ENCODE measurements at regions not wholly inside any gene's neighbourhood (a gene's known extent, or its start where the extent isn't known, plus 50 kb on each side); places are given as distances from the start of the nearest gene placed in this dataset.

DNA sequence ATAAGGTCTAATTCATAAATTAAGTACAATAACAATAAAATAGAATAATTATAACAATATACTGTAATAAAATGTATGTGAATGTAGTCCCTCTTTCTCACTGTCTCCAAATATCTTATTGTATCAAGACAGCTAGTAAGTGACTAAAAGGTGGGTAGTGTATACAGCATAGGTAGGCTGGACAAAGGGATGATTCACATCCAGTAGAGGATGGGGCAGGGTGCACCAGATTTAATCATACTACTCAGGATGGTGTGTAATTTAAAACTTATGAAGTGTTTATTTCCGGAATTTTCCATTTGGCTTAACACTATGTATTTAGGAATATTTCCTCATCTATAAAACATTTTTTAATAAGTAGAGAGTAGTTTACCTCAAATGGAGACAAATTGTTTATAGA is 876.1 kb upstream of the CADM2 start:
- DNase-seq = no peak

DNA sequence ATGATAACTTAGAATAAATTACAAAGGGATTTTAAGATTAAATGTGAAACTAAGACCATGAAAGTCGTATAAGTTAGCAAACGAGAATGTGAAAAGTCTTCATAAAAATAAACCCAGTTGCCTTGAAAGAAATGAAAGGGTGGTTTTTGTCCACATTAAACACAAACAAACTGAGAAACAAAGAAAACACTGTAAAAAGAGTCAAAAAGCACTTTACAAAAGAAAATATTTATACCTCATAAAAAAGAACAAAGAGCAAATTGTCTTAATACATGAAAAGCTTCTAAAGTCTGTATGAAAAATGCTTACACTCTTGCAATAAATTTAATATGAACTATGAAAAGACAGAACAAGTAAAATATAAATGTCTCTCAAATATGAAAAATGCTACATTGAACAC is 865.9 kb upstream of the CADM2 start:
- DNase-seq = no peak

DNA sequence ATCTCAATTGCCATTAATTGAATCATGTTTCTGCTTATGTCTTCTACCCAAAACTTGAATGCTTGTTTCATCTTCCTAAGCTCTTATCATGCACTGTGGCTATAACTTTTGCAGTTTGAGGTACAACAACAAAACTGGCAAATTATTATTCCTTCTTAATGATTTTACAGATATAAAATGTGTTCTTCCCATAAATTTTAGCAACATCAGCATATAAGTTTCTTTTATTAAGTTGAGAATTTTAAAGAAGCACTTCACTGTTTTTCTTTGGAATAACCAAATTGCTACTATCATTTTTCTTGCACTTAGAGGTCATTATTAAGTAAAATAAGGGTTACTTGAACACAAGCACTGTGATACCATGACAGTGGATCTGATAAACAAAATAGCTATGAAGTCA is 862.6 kb upstream of the CADM2 start:
- DNase-seq = no peak

DNA sequence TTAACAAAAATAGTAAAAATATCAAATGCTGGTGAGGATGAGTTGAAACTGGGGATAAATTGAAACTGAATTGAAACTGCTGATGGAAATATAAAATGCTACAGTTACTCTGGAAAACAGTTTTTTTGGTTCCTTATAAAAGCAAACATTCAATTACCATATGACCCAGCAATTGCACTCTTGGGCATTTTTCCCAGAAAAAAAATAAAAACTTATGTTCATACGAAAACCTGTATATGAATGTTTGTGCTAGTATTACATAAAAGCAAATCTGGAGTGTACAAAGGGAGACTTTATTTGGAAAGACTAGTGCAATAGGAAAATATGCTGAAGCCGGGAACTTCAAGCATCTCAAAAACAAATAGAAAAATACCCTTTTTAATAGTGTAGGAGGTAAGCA is 857.9 kb upstream of the CADM2 start:
- DNase-seq = no peak

DNA sequence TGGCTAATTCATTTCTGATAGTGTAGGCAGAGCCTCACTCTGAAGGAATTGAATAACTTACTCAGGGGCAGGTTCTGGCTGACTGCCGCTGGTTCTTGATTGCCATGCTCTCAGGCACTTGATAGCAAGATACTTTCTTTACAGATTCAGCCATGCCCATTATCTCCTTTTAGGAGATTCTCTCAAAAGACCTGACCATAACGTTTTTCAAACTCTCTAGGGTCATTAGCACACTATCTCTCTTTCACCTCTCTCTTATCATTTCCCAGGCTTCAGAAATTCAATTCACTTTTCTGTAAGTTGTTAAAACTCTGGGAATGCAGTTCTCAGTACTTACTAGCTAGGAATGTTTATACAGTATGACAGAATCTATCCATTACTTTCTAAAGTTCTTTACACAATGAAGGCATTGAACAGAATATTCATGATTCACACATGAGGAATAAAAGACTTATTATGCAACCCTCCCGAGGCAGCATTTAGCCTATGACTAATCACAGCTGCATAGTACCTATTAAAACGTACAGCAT is 850.3 kb upstream of the CADM2 start:
- DNase-seq = no peak

DNA sequence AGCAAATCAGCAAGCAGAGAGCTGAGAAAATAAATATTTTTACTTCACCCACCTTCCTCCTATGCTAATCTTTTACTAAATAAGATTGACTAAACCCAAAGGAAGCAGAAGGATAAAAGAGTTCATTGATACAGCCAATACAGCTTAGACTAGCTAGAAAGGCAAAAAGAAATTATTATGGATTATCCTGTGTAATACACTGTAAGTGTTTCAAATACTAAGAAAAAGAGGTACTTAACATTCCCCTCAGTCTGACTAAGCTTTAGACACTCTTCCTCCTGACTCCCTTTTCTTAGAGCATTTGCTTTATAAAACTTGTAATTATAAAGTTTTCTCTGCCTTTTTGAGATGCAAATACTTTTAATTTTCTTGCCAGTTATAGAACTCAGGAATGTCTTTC is 848.9 kb upstream of the CADM2 start:
- no peak for DNase-seq

DNA sequence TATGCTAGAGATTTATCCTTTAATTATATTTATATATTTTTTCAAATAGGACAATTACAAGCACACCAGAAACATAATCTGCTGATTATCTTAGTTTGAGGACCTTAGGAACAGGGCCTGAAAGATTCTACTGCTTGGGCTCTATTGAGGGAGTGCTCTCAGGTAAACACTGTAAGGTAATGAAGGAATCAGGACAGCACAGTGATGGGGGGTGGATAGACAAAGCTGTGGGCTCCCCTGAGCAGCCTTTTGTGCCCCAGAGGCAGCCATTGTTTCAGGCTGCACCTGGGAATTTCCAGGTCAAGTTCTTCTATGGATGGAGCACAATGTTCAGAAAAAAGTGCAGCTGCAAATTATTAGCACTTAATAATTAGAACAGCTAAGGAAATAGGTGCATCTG is 848.0 kb upstream of the CADM2 start:
- DNase-seq = no peak

DNA sequence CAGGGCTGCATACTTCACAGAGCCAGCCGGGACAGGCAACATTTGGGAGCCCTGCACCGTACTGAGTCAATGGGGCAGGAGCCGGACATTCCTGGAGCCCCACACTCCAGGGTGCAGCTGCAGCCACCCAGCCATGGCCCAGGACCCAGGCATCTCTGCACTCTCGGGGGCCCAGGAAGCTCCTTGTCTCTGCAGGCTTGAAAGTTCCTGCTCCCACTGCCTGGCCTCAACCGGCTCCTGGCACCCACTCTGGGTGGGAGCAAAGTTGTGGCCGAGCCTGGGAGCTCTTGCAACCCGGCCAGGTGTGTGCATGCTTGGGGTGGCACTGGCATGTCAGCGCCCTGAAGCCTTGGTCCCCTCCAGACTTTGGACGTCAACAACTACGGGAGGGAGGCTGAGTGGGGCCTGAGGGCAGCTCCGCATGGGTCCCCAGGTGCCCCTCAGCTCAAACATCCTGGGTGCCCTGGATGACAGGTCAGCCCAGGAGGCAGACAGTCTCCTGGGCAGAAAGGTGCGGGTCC is 833.5 kb upstream of the CADM2 start:
- no peak for DNase-seq

DNA sequence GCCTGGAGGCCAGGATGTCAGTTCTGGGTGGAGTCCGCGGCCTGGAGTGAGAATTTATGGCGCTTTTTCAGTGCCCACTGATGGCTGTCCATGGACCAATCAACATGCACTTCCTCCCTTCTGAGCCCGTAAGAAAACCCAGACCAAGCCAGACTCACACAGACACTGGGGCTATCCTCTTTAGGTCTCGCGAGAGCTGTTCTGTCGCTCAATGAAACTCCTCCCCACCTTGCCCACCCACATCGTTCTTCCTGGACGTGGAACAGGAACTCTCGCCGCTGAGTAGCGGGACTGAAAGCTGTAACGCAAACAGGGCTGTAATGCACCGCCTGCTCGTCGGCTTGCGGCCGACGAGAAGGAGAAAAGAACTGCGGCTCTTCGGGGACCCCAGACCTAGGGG is 833.0 kb upstream of the CADM2 start:
- DNase-seq = no peak

DNA sequence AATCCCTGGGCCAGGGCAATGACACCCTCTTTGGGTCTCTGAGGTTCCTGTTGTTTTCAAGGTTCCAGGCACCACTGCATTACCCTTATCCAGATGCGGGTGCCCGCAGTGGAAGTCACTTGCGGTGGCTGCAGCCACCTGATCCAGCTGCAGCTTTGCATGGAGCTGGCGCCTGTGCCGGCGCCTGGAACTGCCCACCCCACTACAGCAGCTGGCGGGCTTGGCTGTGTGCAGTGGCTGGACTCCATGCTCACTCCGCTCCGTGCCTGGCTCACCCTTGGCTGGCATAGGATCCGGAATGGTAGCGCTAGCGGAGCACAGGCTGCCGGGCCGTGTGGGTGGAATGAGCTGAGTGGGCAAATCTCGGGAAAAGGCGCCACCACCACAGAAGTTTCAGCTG is 832.6 kb upstream of the CADM2 start:
- DNase-seq = no peak

DNA sequence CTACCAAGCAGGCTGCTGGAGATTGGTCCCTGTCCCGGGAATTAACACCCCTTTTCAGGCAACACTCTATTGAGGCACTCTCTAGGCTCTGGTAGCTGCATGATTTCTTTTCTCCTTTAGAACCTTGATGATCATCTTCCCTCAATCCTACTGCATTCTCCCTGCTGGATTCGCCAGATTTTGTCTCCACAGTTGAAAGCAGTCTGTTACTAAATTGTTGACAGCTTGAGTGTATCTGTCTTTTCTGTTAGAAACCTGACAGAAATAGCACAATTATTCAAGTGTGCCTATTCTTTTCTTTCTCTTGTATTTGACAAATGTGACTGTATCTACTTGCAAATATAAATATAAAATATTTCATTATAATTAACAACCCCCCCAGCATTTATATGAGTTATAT is 830.8 kb upstream of the CADM2 start:
- no peak for DNase-seq

DNA sequence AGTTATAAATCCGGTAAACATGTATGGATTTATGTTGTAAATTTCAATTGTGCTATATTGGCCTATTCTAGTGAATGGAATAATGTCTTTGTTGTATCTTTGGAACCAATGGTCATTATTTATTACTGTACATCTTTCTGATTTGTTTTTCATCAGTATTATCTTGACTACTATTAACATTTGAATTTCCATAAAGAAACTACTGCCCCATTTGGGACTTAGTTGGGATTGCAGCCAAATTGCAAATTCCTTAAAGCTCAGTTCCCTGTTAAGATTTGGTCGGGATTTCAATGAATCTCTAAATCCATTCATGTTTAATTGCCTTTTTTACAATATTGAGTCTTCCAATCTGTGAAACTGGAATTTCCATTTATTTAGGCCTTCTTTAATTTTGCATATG is 822.4 kb upstream of the CADM2 start:
- DNase-seq = no peak

DNA sequence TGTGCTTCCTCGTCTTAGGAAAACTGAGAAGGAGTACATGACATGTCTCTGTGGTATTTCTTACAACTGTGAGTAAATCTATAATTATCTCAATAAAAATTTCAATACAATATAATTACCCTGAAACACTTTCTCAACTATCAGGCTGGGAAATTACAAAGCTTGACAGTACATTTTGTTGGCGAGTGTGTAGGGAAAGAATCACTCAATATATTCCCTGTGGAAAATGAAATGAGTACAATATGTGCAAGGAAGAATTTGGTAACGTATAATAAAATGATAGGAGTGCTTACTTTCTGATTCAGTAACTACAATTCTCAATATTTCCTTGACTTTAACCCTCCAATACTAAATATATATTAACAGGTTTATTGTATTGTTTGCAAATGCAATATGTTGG is 818.2 kb upstream of the CADM2 start:
- DNase-seq = no peak

DNA sequence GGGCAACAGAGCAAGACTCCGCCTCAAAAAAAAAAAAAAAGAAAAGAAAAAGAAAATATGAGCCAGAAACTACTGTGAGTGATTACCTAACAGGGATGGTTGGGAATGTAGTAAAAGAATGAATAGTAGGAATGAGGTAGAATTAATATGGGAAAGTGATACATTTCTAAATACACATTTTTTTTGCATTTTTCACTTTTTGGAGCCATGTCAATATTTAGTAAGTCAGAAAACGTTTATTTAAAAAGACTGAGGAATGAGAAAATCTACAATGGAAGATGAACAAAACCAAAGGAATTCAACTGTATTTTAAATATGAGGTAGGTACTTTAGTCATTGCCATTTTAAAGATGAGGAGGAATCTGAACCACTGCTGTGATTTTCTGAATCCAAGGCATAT is 817.2 kb upstream of the CADM2 start:
- no peak for DNase-seq

DNA sequence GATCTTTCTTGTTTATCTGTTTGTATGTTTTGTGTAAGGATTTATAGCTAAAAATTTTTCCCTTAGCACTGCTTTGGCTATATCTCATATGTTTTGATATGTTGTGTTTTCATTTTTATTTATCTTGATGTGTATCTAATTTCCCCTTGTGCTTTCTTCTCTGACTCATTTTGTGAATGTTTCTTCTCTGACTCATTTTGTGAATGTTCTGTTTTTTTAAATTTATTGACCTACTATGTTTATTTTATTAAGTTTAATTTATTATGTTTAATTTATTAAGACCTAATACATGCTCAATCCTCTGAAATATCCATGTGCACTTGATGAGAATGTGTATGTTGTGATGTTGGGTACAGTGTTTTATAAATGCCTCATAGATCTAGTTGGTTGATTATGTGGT is 793.5 kb upstream of the CADM2 start:
- no peak for DNase-seq

DNA sequence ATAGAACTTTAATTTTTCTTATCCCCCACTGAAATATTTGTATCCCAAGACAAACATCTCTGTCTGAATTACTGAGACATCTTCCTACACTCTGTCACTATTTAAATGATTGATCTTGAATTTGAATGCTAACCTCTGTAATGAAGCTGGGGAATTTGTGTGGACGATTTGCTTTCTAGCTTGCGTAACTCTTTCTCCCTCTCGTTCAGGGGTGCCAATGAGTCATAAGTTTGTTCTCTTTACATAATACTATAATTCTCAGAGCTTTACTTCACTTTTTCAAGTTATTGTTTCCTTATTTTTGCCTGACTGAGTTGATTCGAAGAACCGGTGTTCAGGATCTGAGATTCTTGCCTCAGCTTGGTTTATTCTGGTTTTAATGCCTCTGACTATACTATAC is 783.3 kb upstream of the CADM2 start:
- DNase-seq = no peak

DNA sequence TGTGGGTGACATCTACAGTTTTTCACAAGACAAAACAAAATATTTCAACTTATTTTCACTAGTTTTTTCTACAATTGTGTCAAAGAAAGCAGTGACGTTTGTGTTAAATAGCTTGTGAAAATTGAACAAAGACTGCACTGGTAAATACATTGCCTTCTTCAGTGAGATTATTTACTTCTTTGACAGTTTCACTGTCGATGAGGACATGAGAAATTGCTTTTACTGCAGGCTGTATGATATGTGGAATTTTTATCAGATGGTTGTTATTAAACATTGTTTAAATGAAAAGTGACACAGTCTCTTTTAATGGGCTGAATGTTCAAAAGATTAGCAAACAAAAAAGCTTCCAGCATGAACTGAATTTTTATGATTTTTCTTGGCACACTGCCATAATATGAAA is 773.9 kb upstream of the CADM2 start:
- DNase-seq = no peak

DNA sequence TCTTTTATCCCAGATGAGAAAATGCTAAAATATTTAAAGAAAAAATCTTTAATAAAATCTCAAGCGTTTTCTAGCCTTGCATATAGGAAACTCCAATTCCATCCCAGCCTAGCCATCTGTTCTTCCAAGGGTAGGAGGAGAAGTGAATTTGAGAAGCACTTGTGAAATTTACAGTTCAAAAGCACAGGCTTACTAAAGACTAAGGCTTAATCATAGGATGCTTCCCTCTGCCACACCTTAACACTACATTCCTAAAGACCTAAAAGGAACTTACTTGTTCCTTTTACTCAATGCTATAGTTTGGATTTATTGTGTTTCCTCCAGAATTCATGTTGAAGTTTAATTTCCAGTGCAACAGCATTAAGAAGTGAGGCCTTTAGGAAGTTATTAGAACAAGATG is 764.8 kb upstream of the CADM2 start:
- DNase-seq = no peak

DNA sequence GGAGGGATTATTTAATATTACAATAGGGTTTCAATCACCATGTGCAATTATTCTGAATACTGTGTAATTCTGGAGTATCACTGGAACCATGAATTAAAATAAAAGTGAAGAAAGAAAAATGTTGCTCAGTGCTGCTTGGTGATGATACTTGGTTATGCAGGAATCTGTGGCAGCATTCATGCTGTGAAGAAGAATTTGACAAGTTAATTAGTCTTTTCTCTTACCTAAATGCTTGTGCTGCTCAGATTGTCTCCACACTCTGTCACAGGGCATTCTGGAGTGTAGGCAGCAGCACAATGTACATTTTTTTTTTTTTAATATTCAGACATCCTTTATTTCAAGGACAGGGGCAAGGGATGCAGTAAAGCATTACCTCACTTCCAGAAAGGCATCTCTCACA is 749.3 kb upstream of the CADM2 start:
- DNase-seq = no peak

DNA sequence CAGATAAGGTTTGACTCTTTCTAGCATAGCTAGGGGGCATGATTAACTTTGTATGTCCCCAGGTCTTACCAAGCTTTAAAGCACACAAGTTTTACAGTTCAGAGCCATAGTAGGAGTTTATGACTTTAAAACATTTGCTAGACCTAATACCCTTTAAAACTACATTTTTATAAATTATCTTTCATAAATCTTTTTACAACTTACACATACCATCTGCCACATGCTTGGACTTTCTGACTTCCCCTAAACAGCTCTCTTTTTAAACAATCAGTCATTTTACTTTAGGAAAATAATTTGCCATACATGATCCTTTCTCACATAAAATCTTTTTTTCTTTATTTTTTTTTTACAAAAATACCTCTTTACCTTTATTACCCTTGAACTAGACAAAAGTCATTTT is 735.3 kb upstream of the CADM2 start:
- DNase-seq = no peak

DNA sequence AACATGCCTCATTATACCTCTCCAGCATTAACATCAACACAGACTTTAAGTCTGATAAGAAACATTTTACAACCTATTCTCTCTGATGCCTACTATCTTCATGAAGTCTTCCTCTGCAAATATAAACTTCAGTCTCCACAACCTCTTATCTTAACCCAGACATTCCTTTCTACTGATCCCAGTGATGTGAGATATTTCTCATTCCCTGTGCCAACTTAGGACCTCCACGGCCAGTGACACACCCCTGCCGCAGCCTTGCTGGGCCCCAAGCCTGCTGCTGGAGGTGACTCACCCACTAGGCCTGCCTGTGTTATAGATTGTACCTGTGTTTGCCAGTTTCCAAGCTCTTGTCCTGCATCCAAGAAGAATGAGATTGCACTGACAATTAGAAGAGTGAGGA is 734.5 kb upstream of the CADM2 start:
- no peak for DNase-seq

DNA sequence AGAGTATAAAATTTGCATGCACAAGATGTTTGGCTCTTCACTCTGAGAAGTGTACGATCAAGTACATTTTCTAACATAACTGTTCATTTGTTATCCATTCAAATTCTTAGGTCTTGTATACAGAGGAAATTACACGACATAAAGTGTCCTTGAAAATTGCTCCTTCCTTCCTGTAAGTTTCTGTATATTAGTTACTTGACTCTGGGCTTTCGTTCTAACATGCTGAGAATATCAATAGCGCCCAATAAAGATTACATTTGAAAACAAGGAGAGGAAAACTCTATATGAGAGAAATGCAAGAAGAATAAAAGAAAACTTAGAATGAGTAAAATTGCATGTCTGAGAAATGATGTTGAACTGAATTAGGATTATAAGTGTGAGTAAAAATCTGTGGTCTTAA is 722.5 kb upstream of the CADM2 start:
- no peak for DNase-seq

DNA sequence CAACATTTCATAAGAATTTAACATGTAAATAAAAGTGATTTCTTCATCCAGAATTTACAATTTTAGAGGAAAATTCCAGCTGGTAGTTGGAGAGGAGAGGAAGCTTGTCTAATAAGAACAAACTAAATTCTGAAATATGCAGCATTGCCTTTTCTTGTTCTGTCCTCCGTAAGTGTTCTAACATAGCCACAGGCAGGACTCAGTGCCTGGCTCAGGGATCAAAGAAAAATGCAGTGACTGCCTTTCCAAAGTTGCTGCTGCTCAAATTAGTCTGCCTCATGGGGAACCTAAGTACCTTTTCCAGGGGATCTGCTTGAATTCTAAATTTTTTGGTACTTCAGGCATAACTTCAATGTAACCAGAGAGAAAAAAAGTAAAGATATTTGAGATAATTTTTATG is 713.0 kb upstream of the CADM2 start:
- DNase-seq = no peak

DNA sequence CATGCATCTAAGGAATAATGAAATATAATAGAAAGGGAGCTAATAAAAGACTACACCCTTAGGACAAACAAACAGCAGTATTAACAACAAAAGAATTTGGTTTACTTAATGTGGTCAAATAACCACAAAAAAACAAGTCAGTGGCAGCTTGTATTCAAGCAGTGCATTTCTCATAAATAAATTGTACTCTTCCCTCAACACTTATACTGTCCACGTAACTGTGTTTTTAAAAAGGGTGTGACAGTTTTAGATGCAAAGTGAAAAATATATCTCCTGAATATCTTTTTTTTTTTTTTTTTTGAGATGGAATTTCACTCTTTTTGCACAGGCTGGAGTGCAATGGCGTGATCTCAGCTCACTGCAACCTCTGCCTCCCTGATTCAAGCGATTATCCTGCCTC is 698.2 kb upstream of the CADM2 start:
- no peak for DNase-seq

DNA sequence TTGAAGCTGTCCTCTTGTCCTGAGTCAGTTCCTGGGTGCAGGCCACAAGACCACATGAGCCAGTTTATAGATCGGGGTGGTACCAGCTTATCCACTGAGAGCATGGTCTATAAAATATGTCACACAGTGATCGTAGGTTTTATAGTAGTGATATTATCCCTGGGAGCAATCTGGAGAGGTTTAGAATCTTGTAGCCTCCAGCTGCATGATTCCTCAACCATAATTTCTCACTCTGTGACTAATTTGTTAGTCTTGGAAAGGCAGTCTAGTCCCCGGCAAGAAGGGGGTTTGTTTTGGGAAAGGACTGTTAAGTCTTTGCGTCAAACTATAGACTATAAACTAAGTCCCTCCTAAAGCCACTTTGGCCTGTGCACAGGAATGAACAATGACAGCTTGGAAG is 693.0 kb upstream of the CADM2 start:
- no peak for DNase-seq

DNA sequence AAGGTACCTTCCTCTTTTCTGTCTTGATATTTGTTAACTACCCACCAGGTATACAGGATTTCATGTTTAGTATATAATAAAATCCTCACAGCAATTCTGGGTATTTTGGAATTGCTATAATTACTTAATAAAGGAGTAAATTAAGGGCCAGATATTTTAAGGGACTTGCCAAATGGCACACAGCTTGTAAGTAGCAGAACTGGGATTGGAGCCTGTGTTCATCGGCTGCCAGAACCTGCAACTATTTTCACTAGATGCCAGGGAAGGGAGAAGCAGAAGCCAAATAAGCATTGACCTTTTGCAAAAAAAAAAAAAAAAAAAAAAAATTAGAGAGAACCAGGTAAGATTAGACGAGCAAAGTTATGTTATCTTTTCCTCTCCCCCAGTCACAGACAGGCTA is 683.3 kb upstream of the CADM2 start:
- no peak for DNase-seq

Measured in NCI-H446 treated with DMSO at 0.1 percent for 48 hours (cell line).